B cell (primary cell): ENCODE measurements at regions not wholly inside any gene's neighbourhood (a gene's known extent, or its start where the extent isn't known, plus 50 kb on each side); places are given as distances from the start of the nearest gene placed in this dataset.

Experiments used
- EZH2 ChIP-seq: IDR thresholded peaks from 2 replicates; pipeline ENCODE4 v1.6.1; 2012; ENCODE audit warnings: borderline replicate concordance, low read depth, mild to moderate bottlenecking, moderate library complexity, low read length; ENCODE audit not compliant: insufficient read depth, poor library complexity, severe bottlenecking
- TF ChIP-seq, protein P1 (sequence below): fragments of 200-600 bp; IDR thresholded peaks from one replicate; pipeline ENCODE4 v1.8.0; 2022; ENCODE audit warnings: antibody characterized with exemption, mild to moderate bottlenecking

GRCh38 chr5:130884023-130884422, 281.0 kb downstream of the HINT1 start:
- TF ChIP-seq, protein P1, sequence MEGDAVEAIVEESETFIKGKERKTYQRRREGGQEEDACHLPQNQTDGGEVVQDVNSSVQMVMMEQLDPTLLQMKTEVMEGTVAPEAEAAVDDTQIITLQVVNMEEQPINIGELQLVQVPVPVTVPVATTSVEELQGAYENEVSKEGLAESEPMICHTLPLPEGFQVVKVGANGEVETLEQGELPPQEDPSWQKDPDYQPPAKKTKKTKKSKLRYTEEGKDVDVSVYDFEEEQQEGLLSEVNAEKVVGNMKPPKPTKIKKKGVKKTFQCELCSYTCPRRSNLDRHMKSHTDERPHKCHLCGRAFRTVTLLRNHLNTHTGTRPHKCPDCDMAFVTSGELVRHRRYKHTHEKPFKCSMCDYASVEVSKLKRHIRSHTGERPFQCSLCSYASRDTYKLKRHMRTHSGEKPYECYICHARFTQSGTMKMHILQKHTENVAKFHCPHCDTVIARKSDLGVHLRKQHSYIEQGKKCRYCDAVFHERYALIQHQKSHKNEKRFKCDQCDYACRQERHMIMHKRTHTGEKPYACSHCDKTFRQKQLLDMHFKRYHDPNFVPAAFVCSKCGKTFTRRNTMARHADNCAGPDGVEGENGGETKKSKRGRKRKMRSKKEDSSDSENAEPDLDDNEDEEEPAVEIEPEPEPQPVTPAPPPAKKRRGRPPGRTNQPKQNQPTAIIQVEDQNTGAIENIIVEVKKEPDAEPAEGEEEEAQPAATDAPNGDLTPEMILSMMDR, result no peak
- TF ChIP-seq EZH2, result no peak
